GM19328 (cell line): ENCODE measurements at regions not wholly inside any gene's neighbourhood (a gene's known extent, or its start where the extent isn't known, plus 50 kb on each side); places are given as distances from the start of the nearest gene placed in this dataset.

Experiments
- ATAC-seq: cut with Tn5 transposase; IDR thresholded peaks from one replicate; pipeline ENCODE4 v1.9.1; 2021; ENCODE audit warnings: mild to moderate bottlenecking, moderate library complexity; ENCODE audit not compliant: unreplicated experiment

DNA sequence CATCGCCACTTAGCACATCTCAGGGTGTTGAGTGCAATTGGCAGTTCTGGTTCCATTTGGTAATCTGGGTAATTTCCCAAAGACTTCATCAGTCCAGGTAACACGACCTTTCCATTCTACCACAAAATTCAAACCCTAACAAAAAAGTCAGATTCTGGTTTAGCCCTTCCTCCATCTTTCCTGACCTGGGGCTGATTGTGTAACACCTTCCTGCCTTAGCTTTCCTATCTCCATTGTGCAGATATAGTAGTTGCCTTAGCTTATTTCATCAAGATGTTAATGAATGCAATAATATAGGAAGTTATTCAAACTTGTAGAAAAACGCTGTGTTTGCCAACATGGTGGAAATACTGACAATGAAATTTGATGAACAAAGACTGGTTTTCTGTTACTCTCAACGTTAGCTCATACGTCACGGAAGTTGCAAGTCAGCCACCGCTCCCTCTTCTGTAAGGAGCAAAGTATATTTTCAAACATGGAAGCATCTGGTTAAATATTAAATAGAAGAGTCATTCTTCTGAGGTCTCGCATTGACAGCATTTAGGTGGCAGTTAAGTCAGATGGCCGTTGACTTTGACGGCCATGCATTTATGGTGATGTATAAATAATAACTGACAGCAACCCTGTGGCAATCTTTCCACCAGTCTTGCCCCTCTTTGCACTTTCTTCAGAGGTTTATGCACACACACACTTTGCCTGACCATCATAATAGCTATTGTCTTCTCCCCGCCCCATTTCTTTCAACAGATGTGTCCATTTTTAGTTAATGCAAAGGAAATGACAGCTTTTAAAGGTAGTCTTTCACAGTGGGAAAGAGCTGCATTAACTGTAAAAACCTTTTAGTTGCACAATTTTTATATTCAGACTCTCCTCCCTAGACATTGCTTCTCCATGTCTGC, 205.1 kb upstream of the BMPER start:
- ATAC-seq = no peak

- no peak for ATAC-seq
These were observed 204.1 kb upstream of the BMPER start for GRCh38 chr7:33701189-33701740.

DNA sequence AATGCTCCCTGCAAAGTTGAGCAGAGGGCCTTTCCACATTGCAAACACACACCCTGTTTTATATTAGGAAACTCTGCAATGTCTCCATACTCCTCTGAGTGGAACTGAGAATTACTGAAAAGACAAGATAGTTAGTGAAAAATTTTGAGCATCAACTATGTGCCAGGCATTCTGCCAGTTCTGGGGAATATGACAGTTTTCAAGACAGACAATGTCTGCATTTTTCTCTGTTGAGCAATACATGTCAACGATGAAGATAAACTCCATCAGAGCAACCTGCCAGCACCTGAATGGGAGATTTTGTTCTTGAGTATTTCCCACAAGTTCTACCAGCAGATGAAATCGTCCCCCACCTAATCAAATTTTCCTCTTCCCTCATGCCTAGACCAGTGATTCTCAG, 203.4 kb upstream of the BMPER start:
- no peak for ATAC-seq

GRCh38 chr7:33702514-33703054, 202.8 kb upstream of the BMPER start:
- ATAC-seq = no peak

DNA sequence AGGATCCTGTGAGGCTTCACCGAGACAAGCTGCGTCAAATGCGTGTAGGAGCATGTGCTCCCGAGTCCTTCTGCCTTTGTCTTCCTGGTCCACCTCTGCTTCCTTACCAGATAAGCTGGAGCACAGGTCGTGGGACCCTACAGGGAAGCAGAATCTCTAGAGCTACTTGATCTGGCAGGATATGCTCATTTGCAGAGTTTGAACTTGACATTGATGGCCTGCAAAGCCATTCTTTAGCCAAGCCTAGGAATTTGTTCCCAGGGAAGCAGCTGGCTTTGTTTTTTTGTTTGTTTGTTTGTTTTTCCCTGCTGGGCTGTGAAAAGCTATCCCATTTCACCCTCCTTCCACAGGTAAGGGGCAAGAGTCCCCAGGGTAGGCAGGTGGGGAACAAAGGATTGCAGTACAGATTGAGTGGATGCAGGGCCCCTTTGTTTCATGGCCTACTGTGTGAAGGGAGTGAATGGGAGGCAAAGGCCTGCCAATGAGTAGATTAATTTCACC, 200.0 kb upstream of the BMPER start:
- ATAC-seq = no peak

DNA sequence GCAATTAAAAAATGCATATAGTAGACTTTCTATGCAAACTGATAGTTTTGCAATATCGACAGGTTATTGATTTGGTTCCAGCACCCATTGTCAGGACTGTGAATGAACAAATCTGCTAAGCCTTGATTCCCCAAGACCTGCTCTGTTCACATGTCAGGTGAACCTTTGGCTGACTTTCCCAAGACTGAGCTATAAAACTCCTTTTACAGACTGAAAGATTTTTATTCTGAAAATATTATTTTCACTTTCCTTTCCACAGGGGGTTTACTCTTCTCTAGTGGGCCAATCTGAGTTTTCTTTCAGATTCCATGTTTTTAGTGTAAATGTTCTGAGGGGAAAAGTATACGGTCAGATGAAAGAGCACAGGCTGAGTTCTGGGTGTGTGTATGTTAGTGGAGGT, 199.2 kb upstream of the BMPER start:
- no peak for ATAC-seq

- no peak for ATAC-seq
These were observed 198.6 kb upstream of the BMPER start for GRCh38 chr7:33706771-33707200.

DNA sequence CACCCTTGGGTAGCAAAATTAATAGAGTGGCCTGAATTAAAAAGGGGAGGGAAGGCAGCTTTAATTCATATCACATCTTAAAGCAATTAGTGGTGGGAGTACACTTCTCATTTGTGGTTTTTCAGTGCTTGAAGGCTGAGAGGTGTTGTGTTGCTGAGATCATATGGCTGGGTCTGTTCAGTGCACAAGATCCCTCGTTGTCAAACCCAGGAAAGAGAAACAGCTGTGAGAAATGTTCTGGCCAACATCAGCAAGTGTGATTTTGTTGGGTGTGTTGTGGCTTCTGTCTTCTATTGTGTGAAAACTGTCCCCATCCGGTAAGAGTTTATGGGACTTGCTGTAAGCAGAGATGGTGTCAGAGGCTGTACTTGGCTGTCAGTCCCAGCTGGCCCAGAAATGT, 197.9 kb upstream of the BMPER start:
- no peak for ATAC-seq

- ATAC-seq = no peak
These were observed 194.7 kb upstream of the BMPER start for GRCh38 chr7:33710608-33711007.

- ATAC-seq = no peak
These were observed 193.9 kb upstream of the BMPER start for GRCh38 chr7:33711231-33712019.

- no peak for ATAC-seq
These were observed 193.3 kb upstream of the BMPER start for GRCh38 chr7:33712020-33712414.

DNA sequence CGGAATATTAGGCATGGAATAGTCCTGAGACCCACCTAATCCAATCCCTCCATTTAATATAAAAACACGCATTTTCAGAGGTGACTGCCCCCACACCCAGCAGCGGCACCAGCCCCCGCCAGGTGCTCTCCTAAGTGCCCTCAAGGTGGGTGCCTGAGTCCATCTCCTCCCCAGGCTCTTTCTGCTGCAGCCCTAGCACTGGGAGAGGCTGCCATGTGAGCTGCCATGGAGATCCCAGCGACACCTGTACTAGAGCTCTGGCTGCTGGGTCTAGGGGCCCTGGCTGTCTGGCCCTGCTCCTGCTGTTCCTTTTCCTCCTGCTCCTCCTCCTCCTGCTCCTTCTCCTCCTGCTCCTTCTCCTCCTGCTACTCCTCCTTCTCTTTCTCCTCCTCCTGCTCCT, 191.1 kb upstream of the BMPER start:
- ATAC-seq = no peak

- ATAC-seq = no peak
These were observed 188.5 kb upstream of the BMPER start for GRCh38 chr7:33716581-33717477.

- no peak for ATAC-seq
These were observed 186.2 kb upstream of the BMPER start for GRCh38 chr7:33719059-33719581.

DNA sequence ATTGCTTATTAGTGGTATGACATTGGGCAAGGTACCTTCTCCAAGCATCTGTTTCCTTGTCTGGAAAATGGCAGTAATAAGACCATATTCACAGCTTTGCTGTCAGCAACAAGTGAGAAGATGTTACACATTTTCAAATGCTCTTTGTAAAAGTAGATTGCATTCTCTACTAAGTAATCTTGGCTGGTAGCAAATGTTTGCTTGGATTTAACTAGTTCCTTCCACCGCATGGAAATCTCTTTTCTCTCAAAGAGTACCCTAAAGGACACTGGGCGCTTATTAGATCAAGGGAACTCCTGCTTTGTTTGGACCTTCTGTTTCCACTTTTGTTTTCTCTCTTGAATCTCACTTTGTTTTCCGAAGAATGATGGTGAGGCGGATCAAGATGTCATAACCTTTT, 185.2 kb upstream of the BMPER start:
- ATAC-seq = no peak

GRCh38 chr7:33720870-33721269, 184.5 kb upstream of the BMPER start:
- no peak for ATAC-seq

DNA sequence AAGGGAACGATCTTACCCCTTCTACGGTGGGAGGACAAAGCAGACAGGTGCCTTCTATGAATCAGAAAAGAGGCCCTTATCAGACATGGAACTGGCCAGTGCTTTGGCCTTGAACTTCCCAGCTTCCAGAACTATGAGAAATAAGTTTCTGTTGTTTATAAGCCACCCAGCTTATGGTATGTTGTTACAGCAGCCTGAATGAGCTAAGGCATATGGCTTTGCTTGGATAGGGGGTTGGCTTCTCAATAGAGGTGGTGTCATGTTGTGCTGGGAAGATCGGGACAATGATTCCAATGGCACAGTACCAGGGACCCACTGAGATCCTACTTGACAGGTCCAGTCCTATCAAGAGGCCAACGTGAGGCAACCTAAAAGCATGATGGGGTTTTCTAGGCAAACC, 183.4 kb upstream of the BMPER start:
- no peak for ATAC-seq

DNA sequence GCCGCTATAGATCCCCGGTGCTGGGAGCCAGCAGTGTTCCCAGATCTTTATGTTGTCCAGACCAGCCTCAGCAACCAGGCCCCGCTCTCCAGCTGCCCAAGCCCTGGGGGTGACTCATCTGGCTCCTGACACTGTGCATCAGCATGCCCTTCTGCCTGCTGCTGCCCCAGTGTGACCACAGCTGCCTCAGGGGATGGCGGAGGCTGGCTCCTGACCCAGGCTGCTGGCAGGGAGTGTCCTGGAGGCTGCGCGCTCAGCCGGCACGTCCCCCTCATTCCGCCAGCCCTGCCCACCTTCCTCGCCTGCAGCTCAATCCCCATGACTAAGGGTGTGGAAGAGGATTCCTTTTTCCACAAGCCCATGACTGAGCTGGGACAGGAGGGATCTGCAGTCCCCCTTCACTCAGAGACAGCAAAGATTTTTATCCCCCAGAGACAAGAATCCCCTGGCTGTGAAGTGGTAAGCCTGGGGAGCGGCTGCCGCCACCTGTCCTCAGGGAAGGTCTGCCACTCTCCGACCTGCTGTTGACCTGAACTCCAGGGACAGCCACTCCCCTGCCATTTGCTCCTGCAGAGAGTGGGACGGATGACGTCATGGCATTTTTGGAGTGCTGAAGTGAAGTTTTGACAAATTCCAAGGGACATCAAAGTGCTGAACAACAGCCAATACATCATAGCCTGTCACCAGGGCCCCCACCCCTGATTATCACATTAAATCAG, 182.8 kb upstream of the BMPER start:
- no peak for ATAC-seq

DNA sequence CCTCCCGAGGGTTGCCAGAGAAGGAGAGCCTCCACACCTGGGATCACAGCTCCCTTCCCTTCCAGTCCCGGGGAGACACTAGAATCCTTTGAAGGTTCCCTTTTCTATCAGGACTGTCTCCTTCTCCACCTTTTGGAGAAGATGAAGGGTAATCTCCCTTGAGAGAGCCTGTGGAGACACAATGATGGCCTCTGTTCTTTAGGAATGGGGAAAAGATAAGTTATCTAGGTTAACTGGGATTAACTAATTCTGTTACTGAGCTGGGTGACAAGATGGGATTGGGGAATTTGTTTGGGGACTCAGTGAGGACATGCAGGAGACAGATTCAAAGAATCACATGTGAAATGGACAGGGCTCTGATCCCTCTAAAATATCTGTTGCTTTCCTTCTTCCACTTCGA, 181.1 kb upstream of the BMPER start:
- ATAC-seq = no peak
